Hindlimb muscle (tissue), 1 donor: ENCODE measurements at regions not wholly inside any gene's neighbourhood (a gene's known extent, or its start where the extent isn't known, plus 50 kb on each side); places are given as distances from the start of the nearest gene placed in this dataset.
"Not testable (repeated sequence)": the region's sequence is repeated elsewhere in the genome, so short reads cannot be mapped to it uniquely, and the experiment has no call there.

Source experiments
- DNase-seq: peaks from one replicate; pipeline ENCODE4 v3.0.0-alpha.2; 2013

GRCh38 chr7:152594801-152595200 is 81.1 kb downstream of the XRCC2 start:
- no peak for DNase-seq

- DNase-seq = no peak
These were observed 84.0 kb downstream of the XRCC2 start for GRCh38 chr7:152591976-152592375.

GRCh38 chr7:152590481-152590880 is 85.5 kb downstream of the XRCC2 start:
- no peak for DNase-seq

GRCh38 chr7:152589821-152590220 is 86.1 kb downstream of the XRCC2 start:
- DNase-seq = not testable (repeated sequence)

GRCh38 chr7:152588350-152588749 is 87.6 kb downstream of the XRCC2 start:
- DNase-seq = no peak

GRCh38 chr7:152587366-152587765 is 88.6 kb downstream of the XRCC2 start:
- no peak for DNase-seq

GRCh38 chr7:152583006-152583405 is 92.9 kb downstream of the XRCC2 start:
- no peak for DNase-seq

- DNase-seq = no peak
These were observed 96.9 kb downstream of the XRCC2 start for GRCh38 chr7:152579070-152579469.

GRCh38 chr7:152577339-152577738 is 98.6 kb downstream of the XRCC2 start:
- no peak for DNase-seq

- DNase-seq = no peak
These were observed 100.9 kb downstream of the XRCC2 start for GRCh38 chr7:152574892-152575548.

GRCh38 chr7:152573186-152573585 is 102.8 kb downstream of the XRCC2 start:
- not testable (repeated sequence) for DNase-seq

GRCh38 chr7:152572101-152572500 is 103.8 kb downstream of the XRCC2 start:
- no peak for DNase-seq

GRCh38 chr7:152571068-152571467 is 104.9 kb downstream of the XRCC2 start:
- DNase-seq = no peak

GRCh38 chr7:152568972-152569371 is 107.0 kb downstream of the XRCC2 start:
- no peak for DNase-seq

- no peak for DNase-seq
These were observed 110.2 kb downstream of the XRCC2 start for GRCh38 chr7:152565731-152566130.

GRCh38 chr7:152564656-152565250 is 111.2 kb downstream of the XRCC2 start:
- no peak for DNase-seq

GRCh38 chr7:152556013-152556755 is 119.8 kb downstream of the XRCC2 start:
- no peak for DNase-seq

- no peak for DNase-seq
These were observed 118.0 kb upstream of the KMT2C start for GRCh38 chr7:152553671-152554317.

GRCh38 chr7:152551304-152552036 is 115.7 kb upstream of the KMT2C start:
- no peak for DNase-seq

GRCh38 chr7:152544971-152545619 is 109.3 kb upstream of the KMT2C start:
- DNase-seq = no peak

GRCh38 chr7:152544481-152544927 is 108.7 kb upstream of the KMT2C start:
- DNase-seq = no peak

- no peak for DNase-seq
These were observed 108.0 kb upstream of the KMT2C start for GRCh38 chr7:152543799-152544198.
